HEK293 (cell line): ENCODE measurements at regions not wholly inside any gene's neighbourhood (a gene's known extent, or its start where the extent isn't known, plus 50 kb on each side); places are given as distances from the start of the nearest gene placed in this dataset.

Experiments
- ZNF302 ChIP-seq: fragments of 450-650 bp; formaldehyde crosslinking; IDR thresholded peaks from 2 replicates; pipeline ENCODE4 v1.5.1; 2016; ENCODE audit warnings: missing biosample characterization, missing genetic modification characterization, low read depth
- ZNF596 ChIP-seq: fragments of 450-650 bp; IDR thresholded peaks from 2 replicates; pipeline ENCODE4 v1.5.0; 2018; ENCODE audit warnings: missing biosample characterization, mild to moderate bottlenecking, missing genetic modification characterization, moderate library complexity
- TF ChIP-seq, protein P1 (sequence below): fragments of 450-650 bp; formaldehyde crosslinking; IDR thresholded peaks from 2 replicates; pipeline ENCODE4 v1.5.1; 2016; ENCODE audit warnings: missing biosample characterization, missing genetic modification characterization

DNA sequence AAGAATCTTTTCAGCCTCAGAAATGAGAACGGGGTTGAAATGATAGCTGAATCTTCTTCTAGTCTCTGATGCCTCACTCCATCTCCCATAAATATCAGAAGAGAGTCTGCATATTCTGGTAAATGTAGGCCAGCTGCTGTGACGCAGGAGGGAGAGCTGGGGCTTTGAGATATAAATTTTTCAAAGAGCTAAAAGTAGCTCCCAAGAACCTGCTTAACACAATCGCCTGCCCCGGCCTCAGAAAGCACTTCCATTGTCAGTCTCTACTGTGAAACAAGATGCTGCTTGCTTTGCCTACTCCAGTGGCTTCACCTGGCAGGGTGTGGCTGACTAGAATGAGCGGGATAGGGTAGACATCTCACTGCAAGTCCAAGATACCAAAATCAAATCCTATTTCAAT lies 105.0 kb upstream of the CCDC150 start:
- TF ChIP-seq ZNF596 (tag by site-specific recombination) (no peak), ZNF302 (no peak)
- TF ChIP-seq, protein P1, sequence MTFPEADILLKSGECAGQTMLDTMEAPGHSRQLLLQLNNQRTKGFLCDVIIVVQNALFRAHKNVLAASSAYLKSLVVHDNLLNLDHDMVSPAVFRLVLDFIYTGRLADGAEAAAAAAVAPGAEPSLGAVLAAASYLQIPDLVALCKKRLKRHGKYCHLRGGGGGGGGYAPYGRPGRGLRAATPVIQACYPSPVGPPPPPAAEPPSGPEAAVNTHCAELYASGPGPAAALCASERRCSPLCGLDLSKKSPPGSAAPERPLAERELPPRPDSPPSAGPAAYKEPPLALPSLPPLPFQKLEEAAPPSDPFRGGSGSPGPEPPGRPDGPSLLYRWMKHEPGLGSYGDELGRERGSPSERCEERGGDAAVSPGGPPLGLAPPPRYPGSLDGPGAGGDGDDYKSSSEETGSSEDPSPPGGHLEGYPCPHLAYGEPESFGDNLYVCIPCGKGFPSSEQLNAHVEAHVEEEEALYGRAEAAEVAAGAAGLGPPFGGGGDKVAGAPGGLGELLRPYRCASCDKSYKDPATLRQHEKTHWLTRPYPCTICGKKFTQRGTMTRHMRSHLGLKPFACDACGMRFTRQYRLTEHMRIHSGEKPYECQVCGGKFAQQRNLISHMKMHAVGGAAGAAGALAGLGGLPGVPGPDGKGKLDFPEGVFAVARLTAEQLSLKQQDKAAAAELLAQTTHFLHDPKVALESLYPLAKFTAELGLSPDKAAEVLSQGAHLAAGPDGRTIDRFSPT (tag by site-specific recombination): no peak
